ENCODE measurements at regions not wholly inside any gene's neighbourhood (a gene's known extent, or its start where the extent isn't known, plus 50 kb on each side); places are given as distances from the start of the nearest gene placed in this dataset.
"Not testable (repeated sequence)": the region's sequence is repeated elsewhere in the genome, so short reads cannot be mapped to it uniquely, and the experiment has no call there.

GRCh38 chr3:106421426-106421825 lies 552.6 kb upstream of the CBLB start:
- DNase-seq = no peak

- DNase-seq = no peak
These were observed 553.1 kb upstream of the CBLB start for GRCh38 chr3:106421909-106422308.

- no peak for DNase-seq
These were observed 554.8 kb upstream of the CBLB start for GRCh38 chr3:106423321-106424225.

- no peak for DNase-seq
These were observed 556.2 kb upstream of the CBLB start for GRCh38 chr3:106425026-106425425.

GRCh38 chr3:106425916-106426315 lies 557.1 kb upstream of the CBLB start:
- no peak for DNase-seq

GRCh38 chr3:106428565-106428994 lies 559.8 kb upstream of the CBLB start:
- DNase-seq = no peak

- no peak for DNase-seq
These were observed 562.9 kb upstream of the CBLB start for GRCh38 chr3:106431721-106432120.

GRCh38 chr3:106435899-106436453 lies 567.2 kb upstream of the CBLB start:
- no peak for DNase-seq

GRCh38 chr3:106438887-106439286 lies 570.1 kb upstream of the CBLB start:
- no peak for DNase-seq

GRCh38 chr3:106440672-106441071 lies 571.9 kb upstream of the CBLB start:
- no peak for DNase-seq

GRCh38 chr3:106446271-106446670 lies 577.5 kb upstream of the CBLB start:
- no peak for DNase-seq

- no peak for DNase-seq
These were observed 579.0 kb upstream of the CBLB start for GRCh38 chr3:106447723-106448301.

- DNase-seq = not testable (repeated sequence)
These were observed 579.7 kb upstream of the CBLB start for GRCh38 chr3:106448372-106448966.

GRCh38 chr3:106452096-106452495 lies 583.3 kb upstream of the CBLB start:
- DNase-seq = no peak

GRCh38 chr3:106454497-106454896 lies 585.7 kb upstream of the CBLB start:
- no peak for DNase-seq

- no peak for DNase-seq
These were observed 588.7 kb upstream of the CBLB start for GRCh38 chr3:106457281-106458180.

GRCh38 chr3:106458952-106459351 lies 590.1 kb upstream of the CBLB start:
- DNase-seq = no peak

- no peak for DNase-seq
These were observed 598.1 kb upstream of the CBLB start for GRCh38 chr3:106466881-106467280.

- no peak for DNase-seq
These were observed 605.0 kb upstream of the CBLB start for GRCh38 chr3:106473576-106474475.

GRCh38 chr3:106482451-106482850 lies 613.6 kb upstream of the CBLB start:
- no peak for DNase-seq

GRCh38 chr3:106485217-106485616 lies 616.4 kb upstream of the CBLB start:
- no peak for DNase-seq

- no peak for DNase-seq
These were observed 617.0 kb upstream of the CBLB start for GRCh38 chr3:106485802-106486201.
